VCaP (cell line): ENCODE measurements at regions not wholly inside any gene's neighbourhood (a gene's known extent, or its start where the extent isn't known, plus 50 kb on each side); places are given as distances from the start of the nearest gene placed in this dataset.
A peak's percentile ranks its signal among the peaks of the same experiment; 100 is the strongest.

Experiments used
- H3K27ac ChIP-seq: fragments of 450-650 bp; 2 replicates; pipeline ENCODE4 v1.5.1; 2017
- TF ChIP-seq, protein P1 (sequence below): fragments of 450-650 bp; conservative IDR thresholded peaks from 2 replicates; pipeline ENCODE4 v1.5.1; 2017; ENCODE audit warnings: mild to moderate bottlenecking, moderate library complexity

DNA sequence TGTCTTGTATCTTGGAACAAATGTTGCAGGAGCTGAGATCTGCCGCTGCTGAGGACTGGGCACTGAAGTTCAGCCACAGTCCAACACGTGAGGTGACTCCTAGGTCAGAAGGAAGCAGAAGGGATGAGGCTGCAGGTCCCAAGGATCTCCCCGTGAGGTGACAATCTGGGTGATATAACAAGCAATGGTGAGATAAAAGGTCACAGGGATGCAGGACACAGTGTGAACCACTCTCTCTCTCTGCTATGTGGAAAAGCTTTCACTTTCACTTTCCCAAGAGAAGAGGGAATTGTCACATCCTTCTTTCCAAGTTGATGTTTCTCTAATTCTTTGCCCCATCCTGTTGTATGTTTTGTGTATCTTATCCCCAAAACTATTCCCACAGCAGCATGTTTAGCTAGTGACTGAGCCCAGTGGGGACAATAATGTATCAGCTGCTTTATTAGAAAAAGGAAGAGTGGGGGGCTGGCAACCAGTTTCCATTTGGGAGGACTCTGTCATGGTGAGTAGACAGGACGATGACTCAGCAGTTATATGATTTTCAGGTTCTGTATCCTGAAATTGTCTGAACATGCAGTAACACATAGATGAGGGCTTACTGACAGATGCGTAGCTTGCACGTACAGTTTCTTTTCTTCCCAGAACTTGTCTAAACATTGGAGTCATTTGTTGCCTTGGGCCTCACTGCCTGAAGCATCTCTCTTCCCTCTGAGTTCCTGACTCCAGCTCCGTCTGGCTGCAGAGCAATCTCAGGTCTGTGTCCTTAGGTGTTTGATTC lies 1415.8 kb upstream of the TENM3 start:
- H3K27ac ChIP-seq = no peak overlapping the region; the same call in 1 of the 2 replicates
- TF ChIP-seq, protein P1, sequence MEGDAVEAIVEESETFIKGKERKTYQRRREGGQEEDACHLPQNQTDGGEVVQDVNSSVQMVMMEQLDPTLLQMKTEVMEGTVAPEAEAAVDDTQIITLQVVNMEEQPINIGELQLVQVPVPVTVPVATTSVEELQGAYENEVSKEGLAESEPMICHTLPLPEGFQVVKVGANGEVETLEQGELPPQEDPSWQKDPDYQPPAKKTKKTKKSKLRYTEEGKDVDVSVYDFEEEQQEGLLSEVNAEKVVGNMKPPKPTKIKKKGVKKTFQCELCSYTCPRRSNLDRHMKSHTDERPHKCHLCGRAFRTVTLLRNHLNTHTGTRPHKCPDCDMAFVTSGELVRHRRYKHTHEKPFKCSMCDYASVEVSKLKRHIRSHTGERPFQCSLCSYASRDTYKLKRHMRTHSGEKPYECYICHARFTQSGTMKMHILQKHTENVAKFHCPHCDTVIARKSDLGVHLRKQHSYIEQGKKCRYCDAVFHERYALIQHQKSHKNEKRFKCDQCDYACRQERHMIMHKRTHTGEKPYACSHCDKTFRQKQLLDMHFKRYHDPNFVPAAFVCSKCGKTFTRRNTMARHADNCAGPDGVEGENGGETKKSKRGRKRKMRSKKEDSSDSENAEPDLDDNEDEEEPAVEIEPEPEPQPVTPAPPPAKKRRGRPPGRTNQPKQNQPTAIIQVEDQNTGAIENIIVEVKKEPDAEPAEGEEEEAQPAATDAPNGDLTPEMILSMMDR = no peak

DNA sequence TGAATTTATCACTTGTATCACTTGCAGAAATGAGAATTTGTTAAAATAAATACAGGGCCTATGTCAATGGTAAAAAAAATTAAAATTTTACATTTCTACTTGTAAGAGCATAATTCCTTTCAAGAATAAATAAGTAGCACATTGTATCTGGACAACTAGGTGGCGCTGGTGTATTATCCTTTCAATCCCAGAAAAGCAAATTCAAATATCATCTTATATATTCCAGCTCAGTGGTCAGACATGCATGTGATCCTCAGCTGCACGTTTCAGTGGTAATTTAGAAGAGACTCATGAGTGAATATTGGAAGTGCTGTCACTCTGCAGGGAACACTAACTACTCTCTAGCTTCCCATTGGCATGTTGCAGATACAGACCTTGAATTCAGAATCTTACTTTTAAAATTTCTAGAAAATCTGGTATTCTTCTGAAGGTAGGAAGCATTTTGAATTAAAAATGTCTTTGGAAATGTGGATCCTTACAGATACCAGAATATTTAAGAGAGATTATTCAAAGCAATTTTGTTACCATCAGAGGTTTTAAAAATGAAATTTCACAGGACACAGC lies 1414.7 kb upstream of the TENM3 start:
- TF ChIP-seq, protein P1 = peak; percentile 95
- H3K27ac ChIP-seq = no peak overlapping the region

DNA sequence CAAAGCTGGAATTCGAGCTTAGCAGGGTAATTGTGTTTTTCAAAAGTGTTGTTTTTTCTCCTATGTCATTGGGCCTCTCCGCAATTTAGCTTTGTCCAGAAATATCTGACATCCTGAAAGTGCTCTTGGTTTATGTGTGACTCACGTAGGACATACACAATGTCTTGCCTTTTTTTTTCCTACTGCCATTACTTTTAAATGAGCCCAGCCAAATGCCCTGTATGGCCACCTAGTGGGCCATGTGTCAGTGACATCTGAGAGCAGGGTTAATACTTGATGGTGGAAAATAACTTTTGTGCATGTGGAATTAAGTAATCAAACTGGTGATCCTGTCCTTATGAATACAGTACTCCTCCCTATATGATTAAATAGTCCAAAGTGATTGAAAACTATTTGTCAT lies 1411.1 kb upstream of the TENM3 start:
- TF ChIP-seq, protein P1 = peak; percentile 44
- no peak overlapping the region for H3K27ac ChIP-seq

DNA sequence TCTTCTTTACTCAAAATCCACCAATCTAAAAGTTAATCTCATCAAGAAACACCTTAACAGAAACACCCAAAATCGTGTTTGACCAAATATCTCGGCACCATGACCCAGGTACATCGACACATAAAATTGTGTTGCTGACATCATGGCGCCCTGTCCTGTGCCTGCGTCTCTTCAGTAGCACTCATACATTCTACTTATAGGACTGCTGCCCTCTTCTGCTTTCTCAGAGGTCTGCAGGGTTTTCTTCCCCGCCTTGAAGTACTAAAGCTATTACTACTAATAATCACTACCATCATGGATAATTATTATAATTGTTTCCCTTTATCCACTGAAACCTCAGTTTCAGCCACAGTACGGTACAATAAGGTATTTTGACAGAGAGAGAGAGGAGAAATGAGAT lies 1403.1 kb upstream of the TENM3 start:
- TF ChIP-seq, protein P1 = no peak; the same call in 1 of the 2 replicates
- no peak overlapping the region for H3K27ac ChIP-seq

DNA sequence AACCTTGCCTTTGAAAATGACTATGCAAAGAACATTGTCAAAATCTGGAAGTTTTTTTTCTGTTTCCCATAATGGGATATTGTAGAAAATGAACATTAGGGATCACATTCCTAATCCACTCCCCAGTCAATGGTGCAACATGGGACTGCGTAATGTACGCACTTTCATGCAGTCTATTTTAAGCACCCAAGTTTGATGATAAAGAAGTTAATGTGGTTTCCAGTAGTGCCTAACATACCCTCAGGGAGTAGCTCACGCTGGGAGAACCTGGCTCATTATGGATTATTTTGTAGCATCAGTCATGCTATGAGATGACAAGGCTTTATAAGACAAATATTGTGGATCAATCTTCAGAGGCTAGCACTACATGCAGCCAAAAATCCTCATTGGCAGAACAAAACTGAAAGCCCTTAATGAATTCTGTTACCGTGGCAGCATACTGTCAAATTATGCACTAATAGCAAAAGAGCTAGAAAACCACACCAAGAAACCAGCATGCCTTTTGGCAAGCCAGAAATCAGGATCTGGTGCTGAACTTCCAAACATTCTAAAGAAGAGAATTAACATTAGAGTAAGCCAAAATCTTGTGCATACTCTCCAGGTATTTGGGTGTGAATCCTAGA lies 1392.8 kb upstream of the TENM3 start:
- H3K27ac ChIP-seq = no peak overlapping the region
- TF ChIP-seq, protein P1 = no peak

DNA sequence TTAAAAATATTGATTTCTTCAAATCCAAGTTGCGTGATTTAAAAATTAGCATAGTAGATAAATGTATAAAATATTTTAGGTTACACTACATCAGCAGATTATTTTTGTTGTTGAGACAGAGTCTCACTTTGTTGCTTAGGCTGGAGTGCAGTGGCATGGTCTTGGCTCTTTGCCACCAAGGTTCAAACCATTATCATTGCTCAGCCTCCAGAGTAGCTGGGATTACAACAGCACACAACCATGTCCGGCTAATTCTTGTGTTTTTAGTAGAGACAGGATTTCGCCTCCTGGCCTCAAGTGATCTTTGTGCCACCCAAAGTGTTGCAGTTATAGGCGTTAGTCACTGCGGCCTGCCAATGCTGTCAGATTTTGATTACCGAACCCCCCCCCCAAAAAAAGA lies 1390.5 kb upstream of the TENM3 start:
- no peak overlapping the region for H3K27ac ChIP-seq

DNA sequence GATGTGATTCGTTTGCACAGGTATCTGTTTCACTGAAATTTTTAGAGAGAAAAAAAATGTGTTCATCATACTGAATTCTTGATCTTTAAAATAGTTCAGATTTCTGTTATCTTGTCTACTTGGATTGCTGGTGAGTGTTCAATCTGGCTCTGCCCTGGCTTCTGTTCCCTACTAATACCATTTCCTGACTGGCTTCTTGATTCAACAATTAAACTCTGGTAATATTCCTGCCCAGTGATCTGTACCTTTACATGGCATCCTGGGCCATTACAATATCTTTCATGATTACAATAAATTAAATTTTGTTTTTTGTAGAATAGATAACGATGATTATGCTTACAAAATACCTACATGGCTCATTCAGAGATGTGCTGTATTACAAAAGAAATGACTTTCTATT lies 1388.0 kb upstream of the TENM3 start:
- TF ChIP-seq, protein P1 = no peak
- no peak overlapping the region for H3K27ac ChIP-seq

More for the DNA sequence above, 1390.5 kb upstream of the TENM3 start:
- TF ChIP-seq, protein P1 = no peak
